NCI-H446 (cell line): ENCODE measurements at regions not wholly inside any gene's neighbourhood (a gene's known extent, or its start where the extent isn't known, plus 50 kb on each side); places are given as distances from the start of the nearest gene placed in this dataset.

Experiments used
- DNase-seq, 2 experiments: peaks; one replicate each; lab custom pipeline; 2025; lab: John Stamatoyannopoulos, UW

- no peak for DNase-seq
Measured at GRCh38 chr17:77684803-77685798, 273.4 kb upstream of the TNRC6C start.

DNA sequence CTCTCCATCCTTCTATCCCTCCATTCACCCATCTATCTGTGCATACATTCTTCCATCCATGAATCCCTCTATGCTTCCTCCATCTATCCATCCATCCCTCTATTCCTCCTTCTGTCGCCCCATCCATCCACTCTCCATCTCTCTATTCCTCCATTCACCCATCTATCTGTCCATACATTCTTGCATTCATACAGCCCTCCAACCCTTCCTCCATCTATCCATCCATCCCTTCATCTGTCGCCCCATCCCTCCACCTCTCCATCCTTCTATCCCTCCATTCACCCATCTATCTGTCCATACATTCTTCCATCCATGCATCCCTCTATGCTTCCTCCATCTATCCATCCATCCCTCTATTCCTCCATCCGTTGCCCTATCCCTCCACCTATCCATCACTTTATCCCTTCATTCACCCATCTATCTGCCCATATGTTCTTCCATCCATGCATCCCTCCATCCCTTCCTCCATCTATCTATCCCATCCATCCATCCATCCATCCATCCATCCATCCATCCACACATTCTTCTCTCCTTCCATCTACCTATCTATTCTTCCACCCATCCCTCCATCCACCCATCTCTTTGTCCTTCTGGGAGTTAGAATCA, 272.5 kb upstream of the TNRC6C start:
- no peak for DNase-seq

DNA sequence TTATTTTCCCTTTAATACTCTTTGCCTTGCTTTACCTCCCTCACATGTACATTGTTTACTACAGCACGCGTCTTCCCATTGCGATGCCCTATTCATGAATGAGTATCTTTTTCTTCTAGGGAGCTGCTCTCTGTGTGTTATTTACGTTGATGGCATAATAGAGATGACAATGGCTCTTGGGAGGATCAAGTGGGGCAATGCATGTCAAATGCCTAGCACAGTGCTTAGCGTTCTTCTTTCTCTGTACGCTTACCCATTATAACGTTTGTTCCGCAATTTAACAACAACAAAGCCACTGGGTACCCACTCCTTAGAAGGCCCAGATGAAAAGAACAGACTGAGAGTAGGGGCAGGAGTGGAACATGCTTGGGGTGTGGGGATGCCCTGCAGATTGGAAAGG, 271.6 kb upstream of the TNRC6C start:
- DNase-seq = no peak

- no peak for DNase-seq
Measured at GRCh38 chr17:77687417-77687816, 271.1 kb upstream of the TNRC6C start.

GRCh38 chr17:77687921-77688320, 270.6 kb upstream of the TNRC6C start:
- DNase-seq = no peak

DNA sequence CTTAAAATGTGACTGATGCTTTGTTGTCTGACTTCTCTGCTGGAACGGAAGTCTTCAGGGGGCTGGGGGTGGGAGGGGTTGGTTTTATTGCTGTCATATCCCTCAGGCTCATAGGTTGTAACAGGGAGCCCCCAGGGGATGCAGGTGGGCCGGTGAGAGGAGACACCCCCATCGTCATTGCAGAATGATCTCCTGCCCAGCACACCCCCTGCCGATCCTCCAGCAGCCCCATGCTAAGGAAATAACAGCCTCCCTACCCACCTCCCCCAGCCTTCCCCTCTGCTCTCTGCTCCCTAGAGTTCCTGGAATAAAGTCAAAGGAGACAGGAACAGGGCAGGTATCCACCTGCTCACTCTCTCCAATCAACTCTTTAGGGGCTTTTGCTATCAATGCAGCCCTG, 270.1 kb upstream of the TNRC6C start:
- DNase-seq = no peak

DNA sequence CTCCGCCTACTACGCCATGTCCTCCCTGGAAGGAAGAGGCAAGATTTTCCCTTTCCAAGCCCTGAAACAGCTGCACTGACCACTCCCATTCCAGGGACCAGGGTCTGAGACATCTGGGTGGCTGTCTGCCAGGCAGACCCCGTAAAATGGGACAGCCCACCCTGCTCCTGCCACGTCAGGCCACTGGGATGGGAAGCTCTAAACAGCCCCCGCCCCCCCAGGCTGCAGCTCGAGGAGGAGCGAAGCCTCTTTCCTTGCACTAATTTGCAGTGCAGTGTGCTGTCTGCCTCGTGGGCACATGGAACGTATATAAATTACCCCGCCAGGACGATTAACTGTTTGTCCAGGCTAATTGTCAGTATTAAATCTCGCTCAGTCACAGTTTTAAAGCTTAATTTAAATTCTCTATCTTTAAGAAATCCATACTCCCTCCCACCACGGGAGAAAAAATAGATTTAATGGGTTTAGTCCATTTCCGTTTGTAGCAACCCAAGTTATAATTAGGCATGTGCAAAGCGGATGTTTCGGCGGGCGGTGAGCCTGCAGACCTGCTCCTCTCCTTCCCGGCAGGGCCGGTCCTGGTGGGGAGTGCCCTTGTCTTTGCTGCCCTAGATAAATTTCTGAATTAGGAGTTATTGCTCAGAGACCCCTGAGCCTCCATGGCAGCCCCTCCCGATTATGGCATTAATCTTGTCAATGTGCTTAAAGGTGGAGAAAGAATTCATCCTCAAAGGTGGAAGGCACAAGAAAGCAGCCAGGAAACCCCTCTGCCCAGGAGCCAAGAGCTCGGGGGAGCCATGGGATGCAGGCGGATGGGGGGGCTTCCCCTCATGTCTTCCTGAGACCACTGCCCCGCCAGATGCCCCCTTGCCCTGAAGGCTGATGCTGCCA, 268.0 kb upstream of the TNRC6C start:
- DNase-seq = no peak

DNA sequence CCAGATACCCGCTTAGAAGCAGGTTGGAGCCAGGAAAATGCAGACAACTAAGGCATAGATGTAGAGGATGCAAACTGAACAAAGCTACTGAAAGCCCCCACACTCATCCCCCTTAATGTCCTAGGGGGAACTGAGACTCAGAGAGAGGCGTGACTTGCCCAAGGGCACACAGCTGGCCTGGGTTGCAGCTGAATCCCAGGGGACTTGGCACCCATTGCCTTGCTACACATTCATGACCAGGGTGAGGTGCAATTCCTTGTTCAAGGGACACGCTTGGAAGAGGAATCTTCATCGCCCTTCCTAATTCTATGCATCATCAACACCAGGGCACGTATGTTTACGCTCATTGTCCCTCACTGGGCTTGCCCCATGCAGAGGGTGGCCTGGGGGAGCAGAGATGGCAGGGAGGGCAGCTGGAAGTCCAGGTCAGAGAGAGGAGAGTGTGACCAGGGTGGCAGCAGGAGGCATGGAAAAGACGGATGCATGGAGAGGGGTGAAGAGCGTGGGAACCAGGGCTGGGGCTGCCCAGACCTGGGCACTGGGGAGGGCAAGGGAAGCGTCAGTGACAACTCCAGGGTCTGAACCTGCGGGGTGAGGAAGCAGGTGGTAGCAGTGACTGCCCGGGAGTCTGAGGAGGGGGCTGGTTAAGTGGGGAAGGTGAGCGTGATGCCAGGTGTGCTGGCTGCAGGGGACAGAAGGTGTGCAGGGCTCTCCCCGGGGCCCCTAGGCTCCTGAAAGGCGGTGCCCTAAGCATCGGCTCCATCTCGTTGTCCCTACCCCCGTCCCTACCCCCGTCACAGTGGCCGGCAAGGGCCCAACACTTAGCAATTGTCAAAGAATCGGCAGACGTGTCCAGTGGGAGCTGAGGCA, 267.1 kb upstream of the TNRC6C start:
- DNase-seq = no peak

- DNase-seq = no peak
Measured at GRCh38 chr17:77692571-77693161, 265.8 kb upstream of the TNRC6C start.

GRCh38 chr17:77693301-77693700, 265.2 kb upstream of the TNRC6C start:
- DNase-seq = no peak

- DNase-seq = no peak
Measured at GRCh38 chr17:77693776-77694175, 264.7 kb upstream of the TNRC6C start.

DNA sequence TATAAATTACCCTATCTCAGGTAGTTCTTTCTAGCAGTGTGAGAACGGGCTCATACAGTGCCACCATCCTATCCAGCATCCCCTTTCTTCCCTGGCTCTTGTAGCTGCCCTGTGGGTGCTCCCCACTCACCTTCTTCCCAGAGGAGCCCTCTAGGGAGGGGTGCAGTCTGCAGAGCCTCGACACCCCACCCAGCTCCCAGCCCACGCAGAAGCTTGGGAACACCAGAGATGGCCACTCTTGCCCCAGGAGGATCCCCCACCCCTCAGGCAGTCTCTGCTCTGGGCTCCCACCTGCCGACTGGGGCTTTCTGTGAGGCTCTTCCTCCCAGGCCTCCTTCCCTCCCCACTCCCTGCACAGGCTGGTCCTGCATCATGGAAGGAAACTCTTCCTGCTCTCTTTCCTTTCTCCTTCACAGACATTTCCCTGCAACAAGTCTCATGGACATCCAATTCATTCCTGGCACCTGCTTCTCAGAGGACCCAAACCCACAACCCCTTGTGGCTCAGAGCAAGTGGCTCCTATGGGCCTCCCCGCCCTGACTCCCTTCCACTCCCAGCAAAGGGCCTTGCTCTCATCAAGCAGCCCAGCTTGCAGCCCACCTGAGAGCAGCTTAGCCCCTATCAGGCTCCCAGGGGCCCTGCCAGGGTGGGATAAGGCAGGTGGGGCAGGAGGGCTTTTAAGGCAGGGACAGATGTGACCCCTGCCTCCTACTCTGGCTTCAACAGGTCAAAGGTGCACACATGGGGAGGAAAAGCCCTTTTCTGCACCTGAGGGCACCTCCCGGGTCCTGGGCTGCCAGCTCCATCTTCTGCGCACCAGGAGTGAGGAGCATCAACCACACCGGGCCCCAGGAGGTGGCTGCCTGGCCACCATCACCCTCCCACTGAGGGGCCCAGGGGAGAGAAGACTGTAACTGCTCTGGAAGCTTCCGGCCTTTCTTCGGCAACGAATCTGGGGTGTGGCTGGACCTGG, 263.8 kb upstream of the TNRC6C start:
- DNase-seq = no peak

DNA sequence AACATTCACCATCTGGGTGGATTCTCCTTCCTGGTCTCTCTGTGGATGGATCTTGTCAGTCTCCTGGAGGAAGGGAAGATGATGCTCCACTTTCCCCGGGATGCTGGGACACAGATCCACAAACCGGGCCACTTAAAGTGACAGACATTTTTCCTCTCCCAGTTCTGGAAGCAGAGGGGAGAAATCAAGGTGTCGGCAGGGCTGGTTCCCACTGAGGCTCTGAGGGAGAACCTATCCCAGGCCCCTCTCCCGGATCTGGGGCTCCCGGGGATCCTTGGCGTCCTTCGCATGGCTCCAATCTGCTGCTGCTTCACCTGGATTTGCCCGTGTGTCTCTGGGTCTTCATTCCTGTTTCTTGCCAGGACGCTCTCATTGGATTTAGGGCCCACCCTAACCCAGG, 263.1 kb upstream of the TNRC6C start:
- no peak for DNase-seq

- DNase-seq = no peak
Measured at GRCh38 chr17:77696151-77696720, 262.3 kb upstream of the TNRC6C start.

DNA sequence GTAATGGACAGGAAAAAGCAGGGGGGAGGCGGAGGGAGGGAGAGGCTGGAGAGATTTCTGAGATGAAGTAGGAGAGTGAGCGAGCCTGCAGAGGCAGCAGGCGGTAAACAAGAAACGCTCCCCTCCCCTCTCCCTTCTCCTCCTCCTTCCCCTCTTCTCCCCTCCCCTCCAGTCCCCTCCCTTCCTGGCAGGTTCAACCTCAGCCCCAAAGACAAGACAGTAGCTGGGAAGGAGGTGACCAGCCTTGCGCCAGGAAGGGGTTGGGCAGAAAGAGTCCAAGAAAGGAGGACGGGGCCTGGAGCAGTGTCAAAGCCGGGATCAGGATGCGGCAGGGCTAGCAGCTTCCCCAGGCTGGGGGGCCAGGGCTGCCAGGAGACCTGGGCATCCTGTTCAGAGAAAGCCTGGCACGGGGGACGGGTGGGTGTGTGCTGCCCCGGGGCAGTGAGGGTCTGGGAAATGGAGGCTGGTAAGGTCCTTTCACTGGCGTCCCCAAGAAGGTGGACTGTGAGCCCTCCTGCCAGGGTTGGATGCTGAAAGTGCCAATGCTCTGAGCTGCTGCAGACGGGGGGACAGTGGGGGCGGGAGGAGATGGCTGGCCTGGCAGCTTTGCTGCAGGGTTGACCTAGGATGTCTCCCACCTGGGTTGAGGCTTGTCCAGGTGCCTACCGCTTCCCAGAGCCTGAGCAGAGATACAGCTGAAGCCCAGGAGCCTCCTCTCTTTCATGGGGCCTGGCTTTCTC, 261.6 kb upstream of the TNRC6C start:
- DNase-seq = no peak

- no peak for DNase-seq
Measured at GRCh38 chr17:77697480-77698400, 260.8 kb upstream of the TNRC6C start.

DNA sequence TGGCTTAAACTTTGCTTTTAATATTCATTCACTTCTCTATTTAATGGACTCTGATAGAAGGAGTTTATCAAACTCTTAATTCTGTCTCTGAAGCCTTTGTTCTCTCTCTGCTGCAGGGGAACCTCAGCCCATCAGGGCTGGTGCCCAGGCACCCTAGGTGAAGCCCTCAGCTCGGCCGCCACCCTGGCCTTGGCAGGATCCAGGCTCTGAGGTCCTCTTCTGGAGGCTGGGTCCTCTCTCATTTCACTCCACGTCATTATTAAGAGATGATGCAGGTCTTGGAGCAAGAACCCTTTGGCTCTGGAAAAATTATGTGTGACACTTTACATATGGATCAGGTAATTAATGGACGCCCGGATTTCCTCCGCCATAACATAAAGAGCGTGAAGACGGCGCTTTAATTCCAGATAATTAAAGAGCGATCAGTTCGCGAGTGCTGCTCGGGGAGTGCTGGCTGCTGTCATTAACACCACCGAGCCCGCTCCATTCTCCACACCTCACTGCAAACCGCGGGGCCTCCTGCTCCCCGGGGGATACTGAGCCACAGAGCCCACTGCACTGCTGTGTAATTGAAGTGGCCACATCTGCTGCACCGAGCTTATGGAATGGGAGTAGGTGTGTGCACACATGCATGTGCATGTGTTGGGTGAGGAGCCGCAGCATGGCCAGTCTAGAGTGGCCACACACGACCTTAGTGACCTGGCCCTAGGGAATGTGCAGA, 259.4 kb upstream of the TNRC6C start:
- no peak for DNase-seq
